GM10266 (cell line): ENCODE measurements at regions not wholly inside any gene's neighbourhood (a gene's known extent, or its start where the extent isn't known, plus 50 kb on each side); places are given as distances from the start of the nearest gene placed in this dataset.

ENCODE experiments used
- DNase-seq: peaks from one replicate; pipeline ENCODE4 v3.0.0; 2012; ENCODE audit errors: extremely low spot score
- CTCF ChIP-seq: IDR thresholded peaks from 2 replicates; pipeline ENCODE4 v1.5.1; 2012; ENCODE audit warnings: mild to moderate bottlenecking, low read depth; ENCODE audit not compliant: control insufficient read depth, insufficient read depth; ENCODE audit errors: missing control alignments

GRCh38 chr3:194804796-194805195 lies 119.1 kb downstream of the FAM43A start:
- no peak for DNase-seq
- TF ChIP-seq CTCF: no peak

- TF ChIP-seq CTCF: no peak
- no peak for DNase-seq
Measured at GRCh38 chr3:194805546-194805945, 119.9 kb downstream of the FAM43A start.

GRCh38 chr3:194806991-194807630 lies 121.4 kb downstream of the FAM43A start:
- TF ChIP-seq CTCF: no peak
- no peak for DNase-seq

- DNase-seq: no peak
- TF ChIP-seq CTCF: no peak
Measured at GRCh38 chr3:194808640-194809097, 123.0 kb downstream of the FAM43A start.

- no peak for TF ChIP-seq CTCF
- no peak for DNase-seq
Measured at GRCh38 chr3:194809382-194809781, 123.7 kb downstream of the FAM43A start.

- no peak for DNase-seq
- no peak for TF ChIP-seq CTCF
Measured at GRCh38 chr3:194810076-194810475, 124.4 kb downstream of the FAM43A start.

- no peak for TF ChIP-seq CTCF
- no peak for DNase-seq
Measured at GRCh38 chr3:194811118-194811517, 125.4 kb downstream of the FAM43A start.
